GM12891 (cell line): ENCODE measurements at regions not wholly inside any gene's neighbourhood (a gene's known extent, or its start where the extent isn't known, plus 50 kb on each side); places are given as distances from the start of the nearest gene placed in this dataset.

Experiments
- DNase-seq: peaks from one replicate; pipeline ENCODE4 v3.0.0; 2011; ENCODE audit warnings: low spot score; ENCODE audit not compliant: insufficient read length
- FAIRE-seq: peaks from 2 replicates; lab custom pipeline; 2011; peaks lifted over from hg19 to GRCh38; lab: Jason Lieb, UNC
- PAX5 ChIP-seq: IDR thresholded peaks from 2 replicates; pipeline ENCODE4 v1.6.1; 2011; ENCODE audit warnings: low read length, moderate library complexity, mild to moderate bottlenecking; ENCODE audit not compliant: insufficient read depth, severe bottlenecking
- POLR2A ChIP-seq: IDR thresholded peaks from 2 replicates; pipeline ENCODE4 v1.6.1; 2011; ENCODE audit warnings: low read depth, low read length, control low read depth
- POLR2AphosphoS5 ChIP-seq: IDR thresholded peaks from 2 replicates; pipeline ENCODE4 v1.6.1; 2011; ENCODE audit warnings: low read depth, low read length, control low read depth
- POU2F2 ChIP-seq: IDR thresholded peaks from 2 replicates; pipeline ENCODE4 v1.6.1; 2011; ENCODE audit warnings: low read depth, mild to moderate bottlenecking, control low read depth, low read length, moderate library complexity
- SPI1 ChIP-seq: IDR thresholded peaks from 2 replicates; pipeline ENCODE4 v1.6.1; 2011; ENCODE audit warnings: low read depth, low read length, control low read depth
- TAF1 ChIP-seq: IDR thresholded peaks from 2 replicates; pipeline ENCODE4 v1.6.1; 2011; ENCODE audit warnings: low read depth, low read length, control low read depth

DNA sequence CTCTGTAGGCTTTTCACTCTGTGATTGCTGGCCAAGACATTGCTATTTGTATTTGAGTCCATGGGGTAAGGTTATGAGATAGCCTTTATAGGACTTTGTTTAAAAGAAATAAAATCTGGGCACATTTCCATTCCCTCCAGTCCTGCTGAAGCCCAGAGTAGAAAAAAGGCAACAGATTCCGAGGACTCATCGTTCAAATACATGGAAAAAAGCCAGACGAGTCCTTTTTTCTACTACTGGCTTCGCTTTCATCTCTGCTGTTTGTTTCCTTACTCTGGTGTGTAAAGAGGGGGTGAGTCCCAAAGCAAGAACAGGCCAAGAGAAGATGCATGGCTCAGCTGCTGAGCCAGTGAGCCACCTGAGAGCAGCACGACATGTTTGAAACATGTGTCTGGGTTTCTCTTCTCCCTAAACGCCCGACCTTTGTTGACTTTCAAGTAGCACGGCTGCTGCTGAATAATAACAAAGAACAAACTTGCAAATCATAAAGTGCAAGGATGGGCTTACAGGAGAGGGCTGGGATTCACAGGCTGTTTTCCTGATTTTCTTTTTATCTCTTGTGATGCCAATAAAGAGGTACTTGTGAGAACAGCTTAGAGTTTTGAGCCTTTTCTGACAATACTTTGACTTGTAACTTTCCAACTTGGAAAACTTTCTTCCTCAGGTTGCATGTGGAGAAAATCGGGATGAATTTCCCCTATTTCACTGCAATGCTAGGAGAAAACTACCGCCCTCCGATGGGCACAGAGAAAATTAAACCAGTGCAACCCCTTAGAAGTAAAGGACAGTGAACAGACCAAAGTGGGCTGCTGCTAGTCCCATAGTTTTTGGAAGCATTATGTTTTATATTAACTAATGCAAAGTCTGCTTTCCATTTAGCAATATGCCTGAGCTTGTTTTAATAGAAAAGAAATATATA, 195.2 kb upstream of the RAG2 start:
- TF ChIP-seq SPI1 (no peak), TAF1 (no peak), POU2F2 (no peak), PAX5 (no peak), POLR2AphosphoS5 (no peak), POLR2A (no peak)
- FAIRE-seq: no peak
- DNase-seq: no peak

DNA sequence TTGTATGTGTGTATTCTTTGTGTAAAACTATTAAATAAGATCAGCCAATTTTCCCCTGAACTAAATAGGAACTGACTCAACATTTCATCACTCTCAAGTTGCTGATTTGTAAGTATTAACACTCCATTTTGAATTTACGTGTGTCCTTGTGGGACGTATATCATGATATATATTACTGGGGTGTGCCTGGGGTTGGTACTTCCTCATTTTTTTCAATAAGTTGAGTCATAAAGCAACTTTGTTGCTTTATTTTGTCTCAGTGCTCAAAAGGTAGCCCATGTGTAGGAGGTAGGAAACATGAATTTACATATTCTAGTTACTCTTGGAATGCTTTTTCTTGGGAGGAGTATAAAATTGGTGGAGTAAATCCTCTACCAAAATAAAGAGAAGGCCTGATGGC, 193.9 kb upstream of the RAG2 start:
- no peak for FAIRE-seq
- no peak for DNase-seq
- TF ChIP-seq SPI1 (0 out of 2 replicates have a peak, but pooled peaks have one; percentile 11), PAX5 (no peak)

DNA sequence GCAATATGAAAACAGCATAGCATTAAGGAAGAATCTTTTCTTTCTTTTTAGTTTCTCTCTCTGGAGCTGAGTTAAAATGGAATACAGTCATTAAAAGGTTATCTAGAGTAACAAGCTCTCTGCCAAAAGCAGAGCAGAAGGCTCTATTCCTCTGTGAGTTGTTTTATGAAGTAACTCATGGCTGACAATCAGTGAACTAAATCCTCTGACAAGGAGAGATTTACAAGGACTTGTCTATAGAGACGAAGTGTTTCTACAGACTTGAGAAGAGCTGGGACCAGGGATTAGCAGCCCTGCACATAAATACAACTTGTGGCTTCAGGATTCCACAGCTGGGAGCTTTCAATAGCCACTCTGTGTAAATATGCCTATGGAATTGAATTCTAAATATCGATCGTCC, 192.5 kb upstream of the RAG2 start:
- no peak for FAIRE-seq
- no peak for DNase-seq
- TF ChIP-seq POLR2A (no peak), POLR2AphosphoS5 (no peak), SPI1 (no peak), TAF1 (no peak), POU2F2 (no peak), PAX5 (no peak)

DNA sequence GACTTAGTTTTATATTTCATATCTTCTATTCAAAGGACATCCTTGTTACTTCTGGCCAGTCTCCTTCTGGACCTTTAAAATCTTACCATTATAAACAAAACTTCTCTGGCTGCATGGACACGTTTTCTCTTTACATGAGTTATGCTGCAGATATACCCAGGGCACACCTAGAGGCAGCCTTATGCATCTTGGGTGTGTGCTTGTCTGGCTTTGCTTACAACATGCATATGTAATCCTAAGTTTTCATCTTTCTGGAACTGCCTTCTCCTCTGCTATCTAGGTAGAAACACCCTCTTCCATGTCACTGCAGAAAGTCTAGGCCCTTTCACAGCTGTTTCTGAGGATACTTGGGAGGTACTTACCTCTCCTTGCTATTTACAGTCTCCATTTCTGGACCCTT, 185.8 kb upstream of the RAG2 start:
- TF ChIP-seq SPI1: no peak
- no peak for TF ChIP-seq TAF1
- no peak for TF ChIP-seq POLR2A
- no peak for TF ChIP-seq POLR2AphosphoS5
- no peak for TF ChIP-seq PAX5
- DNase-seq (no peak), FAIRE-seq (no peak)

DNA sequence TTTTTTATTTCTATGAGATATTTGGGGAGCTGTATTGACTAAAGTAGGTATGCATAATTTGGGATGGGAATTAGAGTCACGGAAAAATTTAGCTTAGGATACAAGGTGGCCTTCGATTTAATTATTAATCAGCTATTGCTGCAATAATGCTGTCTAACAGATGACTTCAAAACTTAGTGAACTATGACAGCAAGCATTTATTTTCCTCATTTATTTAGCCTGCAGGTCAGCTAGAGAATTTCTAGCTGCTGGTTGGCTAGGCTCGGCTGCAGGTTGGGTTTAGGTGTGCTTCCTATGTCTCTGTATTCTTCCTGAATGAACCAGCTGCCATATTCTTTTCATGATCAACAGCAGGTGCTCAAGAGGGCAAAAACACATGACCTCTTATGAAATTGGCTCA, 181.8 kb upstream of the RAG2 start:
- DNase-seq (no peak), FAIRE-seq (no peak)
- TF ChIP-seq TAF1 (no peak), POU2F2 (no peak), POLR2A (no peak), POLR2AphosphoS5 (no peak), SPI1 (no peak), PAX5 (no peak)

DNA sequence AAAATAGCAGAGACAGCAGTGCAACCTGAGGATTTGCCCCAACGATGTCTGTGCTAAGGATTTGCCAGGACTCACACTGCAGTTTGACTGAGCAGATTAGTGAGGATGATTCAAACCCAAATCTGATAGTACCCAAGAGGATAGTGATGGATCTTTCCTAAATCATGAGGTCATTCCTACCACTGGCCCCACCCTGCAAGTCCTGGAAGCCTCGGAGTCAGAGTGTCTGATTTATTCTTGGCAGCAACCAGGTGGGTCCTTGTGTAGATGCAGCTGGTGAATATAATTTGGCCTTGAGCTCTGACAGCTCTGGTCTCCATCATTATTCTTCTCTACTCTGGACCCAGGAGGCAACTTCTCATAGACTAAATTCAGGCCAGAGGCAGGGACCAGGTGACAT, 179.3 kb upstream of the RAG2 start:
- TF ChIP-seq POLR2A (no peak), PAX5 (no peak), TAF1 (no peak), POU2F2 (no peak), POLR2AphosphoS5 (no peak), SPI1 (no peak)

DNA sequence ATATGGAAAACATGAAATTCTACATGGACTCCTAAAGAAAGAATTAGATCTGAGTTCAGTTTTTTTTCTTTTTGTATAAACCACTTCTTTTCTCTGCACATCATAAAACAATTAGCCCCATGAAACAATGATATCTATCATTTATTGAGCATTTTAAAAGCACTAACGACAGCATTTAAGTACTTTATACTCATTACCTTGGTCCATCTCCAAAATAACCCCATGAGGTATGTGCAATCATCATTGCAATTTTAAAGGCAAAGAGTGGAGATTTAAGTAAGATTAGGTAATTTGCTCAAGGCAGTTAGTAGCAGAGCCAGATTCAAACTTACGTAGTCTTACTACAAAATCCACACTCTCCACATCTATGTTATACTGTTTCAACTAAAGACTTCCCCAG, 177.7 kb upstream of the RAG2 start:
- DNase-seq (no peak), FAIRE-seq (no peak)
- no peak for TF ChIP-seq POLR2A
- no peak for TF ChIP-seq POU2F2
- TF ChIP-seq POLR2AphosphoS5: no peak

More for the DNA sequence above, 179.3 kb upstream of the RAG2 start:
- FAIRE-seq (no peak), DNase-seq (no peak)

DNA sequence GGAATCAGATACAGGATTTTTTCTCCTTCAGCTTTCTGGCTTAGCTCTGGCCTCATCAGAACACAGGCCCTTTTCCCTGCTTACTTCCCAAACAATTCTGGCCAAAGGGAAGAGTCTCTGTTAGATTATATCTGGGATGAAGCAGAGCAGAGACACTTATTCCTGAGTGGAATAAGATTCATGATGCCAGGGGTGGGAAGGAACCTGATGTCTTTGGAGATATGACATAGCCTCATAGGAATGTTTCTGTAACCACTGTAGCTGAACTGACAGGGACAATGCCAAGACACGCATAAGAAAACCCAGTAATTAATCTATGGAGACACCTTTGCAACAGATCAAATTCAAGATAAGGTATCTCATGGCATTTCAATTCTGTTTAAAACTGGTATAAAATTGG, 177.1 kb upstream of the RAG2 start:
- DNase-seq (no peak), FAIRE-seq (no peak)
- TF ChIP-seq POLR2A (no peak), TAF1 (no peak), SPI1 (no peak), POLR2AphosphoS5 (no peak), PAX5 (no peak), POU2F2 (no peak)

DNA sequence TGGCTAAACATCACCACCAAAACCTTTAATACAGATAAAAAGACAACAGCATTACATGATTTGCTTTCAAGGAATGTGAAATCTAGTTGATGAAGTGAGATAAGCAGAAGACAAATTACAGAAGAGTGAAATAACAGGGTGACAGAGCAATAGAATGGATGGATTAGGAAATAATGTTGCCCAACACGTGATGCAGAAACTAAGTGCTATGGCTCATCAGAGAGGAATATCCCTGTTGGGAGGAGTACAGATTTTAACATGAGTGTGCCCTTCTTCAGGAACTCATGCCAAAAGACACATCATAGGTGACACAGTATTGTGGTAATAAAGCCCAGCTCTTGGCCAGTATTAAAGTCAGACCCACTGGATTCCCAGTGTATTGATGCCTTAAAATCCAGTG, 176.6 kb upstream of the RAG2 start:
- no peak for FAIRE-seq
- DNase-seq: no peak
- TF ChIP-seq POLR2AphosphoS5 (no peak), POU2F2 (no peak), SPI1 (no peak), PAX5 (no peak), POLR2A (no peak), TAF1 (no peak)

DNA sequence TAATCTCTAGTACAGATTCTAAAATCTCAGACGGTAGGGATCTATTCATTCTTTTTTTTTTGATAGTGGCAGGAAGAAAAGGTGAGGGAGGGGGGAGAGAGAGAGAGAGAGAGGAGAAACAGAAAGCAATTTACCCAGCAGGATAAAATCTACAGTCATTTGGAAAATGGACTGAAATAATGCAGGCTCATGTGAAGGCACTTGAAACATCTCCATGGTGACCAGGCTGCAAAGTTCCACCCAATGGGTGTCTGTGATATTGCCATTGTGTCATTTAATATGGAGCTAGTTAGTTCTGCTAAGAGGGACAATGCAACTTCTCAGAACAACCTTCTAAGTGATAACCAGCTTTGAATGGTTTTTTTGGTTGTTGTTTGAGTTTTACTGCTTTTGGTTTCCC, 165.2 kb upstream of the RAG2 start:
- no peak for DNase-seq
- no peak for FAIRE-seq
- TF ChIP-seq PAX5 (no peak), SPI1 (no peak), TAF1 (no peak)

DNA sequence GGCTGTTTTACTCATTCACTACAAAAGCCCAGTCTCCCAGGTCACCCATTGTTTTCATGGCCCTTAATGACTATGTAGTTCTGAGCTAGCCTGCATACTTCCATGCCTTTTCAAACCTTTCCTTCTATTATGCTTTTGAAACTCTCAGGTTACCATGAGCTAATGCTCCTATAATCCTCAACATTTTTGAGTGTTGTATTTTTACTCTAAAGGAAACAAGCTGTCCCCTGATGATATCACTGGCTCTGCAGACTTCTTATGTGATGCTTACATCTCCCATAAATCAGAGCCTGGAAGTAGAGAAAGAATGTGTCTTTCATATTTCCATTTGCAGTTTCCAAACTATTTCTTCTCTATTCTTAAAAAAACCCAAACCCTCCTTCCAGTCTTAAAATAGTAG, 159.0 kb upstream of the RAG2 start:
- DNase-seq: no peak
- no peak for FAIRE-seq
- TF ChIP-seq POU2F2 (no peak), TAF1 (no peak), SPI1 (no peak), POLR2AphosphoS5 (no peak), POLR2A (no peak), PAX5 (no peak)
